Hypothalamus (tissue), 51 donors: ENCODE measurements at regions not wholly inside any gene's neighbourhood (a gene's known extent, or its start where the extent isn't known, plus 50 kb on each side); places are given as distances from the start of the nearest gene placed in this dataset.
A peak's percentile ranks its signal among the peaks of the same experiment; 100 is the strongest.

ENCODE experiments used
- DNase-seq, 51 donors: peaks; one replicate each; lab custom pipeline; 2025; lab: John Stamatoyannopoulos, UW

DNA sequence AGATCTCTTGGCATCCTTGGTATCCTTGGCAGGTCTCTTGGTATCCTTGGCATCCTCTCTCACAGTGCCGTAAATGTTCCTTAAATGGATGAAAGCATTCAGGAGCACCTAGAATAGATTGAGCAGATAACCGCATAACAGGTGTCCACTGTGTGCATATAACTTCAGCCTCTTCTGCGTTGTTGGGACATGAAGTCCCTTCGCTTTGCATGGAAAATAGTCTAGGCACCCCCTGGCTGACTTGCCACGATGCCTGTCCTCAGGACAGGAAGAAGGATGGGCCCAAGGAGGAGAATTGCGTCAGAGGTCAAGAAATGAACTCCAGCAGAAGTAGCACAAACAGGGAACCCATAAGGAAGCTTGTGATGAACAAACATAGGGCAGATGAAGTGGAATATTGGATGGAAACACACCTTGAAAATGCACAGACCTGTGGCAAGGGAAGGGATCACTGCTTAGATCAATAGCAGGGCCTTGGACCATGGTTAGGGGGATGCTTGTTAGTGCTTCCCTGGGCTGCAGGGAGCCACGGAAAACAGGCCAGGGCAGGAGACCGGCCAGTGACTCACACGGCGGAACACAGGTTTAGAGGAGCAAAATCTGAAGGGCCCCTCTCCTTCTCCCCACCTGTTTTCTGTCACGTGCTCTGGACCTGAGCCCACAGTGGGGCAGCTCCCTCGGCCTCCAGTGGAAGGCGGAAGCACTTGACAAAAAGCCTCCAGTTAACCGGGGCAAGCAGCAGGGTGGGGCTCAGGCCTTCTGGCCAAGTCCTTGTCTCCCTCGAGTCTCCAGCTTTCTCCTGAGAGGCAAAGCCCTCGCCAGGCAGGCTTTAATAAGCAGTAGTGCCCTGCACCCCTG lies 99.2 kb upstream of the ASAP2 start:
- DNase-seq, result no peak

DNA sequence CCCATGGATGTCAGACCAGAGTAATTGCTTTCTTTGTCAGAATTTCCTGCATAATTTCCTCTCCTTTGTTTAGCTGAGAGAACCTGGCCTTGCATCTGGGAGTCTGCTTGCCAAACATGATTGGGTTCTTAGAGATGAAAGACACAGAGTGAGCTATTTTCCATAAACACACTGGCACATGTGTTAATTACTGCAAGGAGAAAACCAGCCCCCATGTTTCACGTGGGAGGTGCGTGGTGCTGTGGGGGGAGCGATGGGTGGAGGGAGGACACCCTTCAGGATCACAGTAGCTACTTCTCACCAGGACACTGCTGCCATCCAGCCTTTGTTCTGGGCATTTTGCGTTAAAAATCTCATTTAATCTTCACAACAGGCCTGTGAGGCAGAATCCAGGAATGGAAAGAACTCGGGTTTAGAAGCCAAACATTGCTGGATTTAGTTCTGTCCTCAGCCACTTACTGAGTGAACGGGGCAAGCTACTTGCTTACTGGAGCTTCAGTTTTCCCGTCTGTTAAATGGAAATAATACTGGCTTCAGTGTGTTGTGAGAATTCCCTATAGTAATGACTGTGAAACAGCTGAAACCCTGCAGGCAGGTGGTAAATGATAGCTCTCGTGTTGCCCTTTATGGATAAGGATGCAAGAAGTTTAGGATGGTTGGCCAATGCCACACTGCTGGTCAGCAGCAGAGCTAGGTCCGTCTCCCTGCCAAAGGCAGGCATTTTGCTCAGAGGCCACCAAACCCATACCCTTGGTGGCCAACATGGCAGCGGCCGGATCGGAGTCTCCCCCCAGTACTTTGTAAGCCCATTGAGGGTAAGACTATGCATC lies 100.1 kb upstream of the ASAP2 start:
- DNase-seq, result peak in 1 of 51 donors; percentile 40

GRCh38 chr2:9105601-9106337 lies 100.8 kb upstream of the ASAP2 start:
- no peak for DNase-seq

- no peak for DNase-seq
Observed at GRCh38 chr2:9103663-9104277, 100.3 kb upstream of the MBOAT2 start.

GRCh38 chr2:9102861-9103662 lies 99.6 kb upstream of the MBOAT2 start:
- DNase-seq, result no peak

GRCh38 chr2:9101763-9102425 lies 98.4 kb upstream of the MBOAT2 start:
- no peak for DNase-seq

DNA sequence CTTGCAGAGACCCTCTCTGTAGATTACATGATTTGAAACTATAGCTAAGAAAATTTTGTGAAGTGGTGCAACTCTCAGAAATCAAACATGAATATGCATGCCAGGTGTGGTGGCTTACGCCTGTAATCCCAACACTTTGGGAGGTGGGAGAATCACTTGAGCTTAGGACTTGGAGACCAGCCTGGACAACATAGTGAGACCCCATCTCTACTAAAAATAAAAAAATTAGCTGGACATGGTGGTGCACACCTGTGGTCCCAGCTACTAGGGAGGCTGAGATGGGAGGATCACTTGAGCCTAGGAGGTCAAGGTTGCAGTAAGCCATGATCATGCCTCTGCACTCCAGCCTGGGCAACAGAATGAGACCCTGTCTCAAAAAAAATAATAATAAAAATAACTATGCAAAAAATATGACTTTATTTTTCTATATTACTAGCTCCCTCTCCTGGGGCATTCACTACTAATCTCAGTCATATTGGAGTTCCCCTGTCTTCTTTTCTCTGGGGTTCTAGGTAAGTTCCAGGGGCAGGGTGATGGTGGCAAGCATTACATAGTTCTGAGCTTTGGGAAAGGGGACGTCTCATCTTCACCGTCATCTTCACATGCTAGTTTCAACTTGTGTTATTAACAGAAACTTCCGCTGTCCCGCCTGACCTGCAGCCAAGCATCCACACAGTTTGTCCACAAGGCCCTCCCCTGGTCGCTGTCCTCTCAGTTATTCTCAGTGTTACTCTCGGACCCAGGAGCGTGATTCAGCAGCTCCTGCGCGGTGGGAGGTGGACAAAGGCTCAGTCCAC lies 96.8 kb upstream of the MBOAT2 start:
- DNase-seq, result no peak

- DNase-seq, result no peak
Observed at GRCh38 chr2:9099341-9099751, 95.9 kb upstream of the MBOAT2 start.

DNA sequence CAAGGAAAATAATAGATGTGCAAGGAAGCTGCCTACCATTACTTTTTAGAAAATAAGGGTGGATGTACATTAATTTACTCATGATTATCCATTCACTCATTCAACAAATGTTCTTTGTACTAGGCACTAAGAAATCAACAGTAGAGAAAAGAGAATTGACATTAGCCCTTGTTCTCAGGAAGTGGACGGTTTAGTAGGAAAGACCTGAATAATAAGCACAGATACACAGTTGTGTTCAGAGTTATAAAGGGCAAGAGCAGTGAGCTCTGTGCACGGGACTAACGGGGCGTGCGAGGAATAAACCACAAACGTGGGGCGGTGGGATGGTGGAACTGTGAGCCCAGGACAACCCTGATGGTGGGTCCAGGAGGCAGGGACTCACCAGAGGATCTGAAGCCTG lies 94.4 kb upstream of the MBOAT2 start:
- no peak for DNase-seq

- DNase-seq, result no peak
Observed at GRCh38 chr2:9097239-9097638, 93.8 kb upstream of the MBOAT2 start.

DNA sequence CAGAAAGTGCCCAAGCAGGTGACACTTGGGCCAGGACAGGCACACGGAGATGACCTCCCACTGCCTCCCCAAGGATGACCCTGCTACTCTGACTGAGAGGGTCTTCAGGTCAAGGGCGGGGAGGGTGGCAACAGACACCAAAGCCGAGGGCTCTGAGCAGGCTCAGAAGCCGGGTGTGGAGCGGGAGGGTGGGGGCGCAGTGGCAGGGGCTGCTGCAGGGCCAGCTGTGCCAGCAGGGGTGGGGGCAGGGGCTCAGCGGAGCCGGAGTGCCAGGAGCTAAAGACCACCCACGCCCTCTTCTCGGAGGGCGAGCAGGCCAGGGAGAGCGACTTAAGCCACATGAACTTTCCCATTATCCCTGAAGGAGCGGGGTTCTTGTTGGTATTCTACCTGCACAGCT lies 93.3 kb upstream of the MBOAT2 start:
- DNase-seq, result no peak

- peak in 41 of 51 donors; percentile 8 to 84 (median 55) for DNase-seq
Observed at GRCh38 chr2:9095690-9096089, 92.2 kb upstream of the MBOAT2 start.

- no peak for DNase-seq
Observed at GRCh38 chr2:9095226-9095625, 91.7 kb upstream of the MBOAT2 start.

DNA sequence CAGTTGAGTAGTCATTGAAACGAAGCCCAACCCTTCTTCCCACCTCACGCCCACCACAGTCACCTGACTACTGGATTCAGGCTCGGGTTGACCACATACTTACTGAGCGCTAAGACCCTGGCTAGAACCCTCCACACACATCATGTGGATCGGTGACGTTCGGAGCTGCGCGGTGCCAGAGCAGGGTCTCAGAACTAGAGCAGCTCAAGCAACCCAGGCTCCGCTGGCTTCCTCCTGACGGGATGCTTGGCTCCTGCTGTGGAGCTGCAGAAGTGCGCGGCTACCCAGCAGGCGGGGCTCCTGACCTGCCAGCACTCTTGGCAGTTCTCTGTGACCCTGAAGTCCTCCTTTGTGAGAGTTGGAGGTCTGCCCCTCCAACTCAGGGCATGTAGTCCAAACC lies 90.6 kb upstream of the MBOAT2 start:
- DNase-seq, result peak in 12 of 51 donors; percentile 11 to 55 (median 33)

DNA sequence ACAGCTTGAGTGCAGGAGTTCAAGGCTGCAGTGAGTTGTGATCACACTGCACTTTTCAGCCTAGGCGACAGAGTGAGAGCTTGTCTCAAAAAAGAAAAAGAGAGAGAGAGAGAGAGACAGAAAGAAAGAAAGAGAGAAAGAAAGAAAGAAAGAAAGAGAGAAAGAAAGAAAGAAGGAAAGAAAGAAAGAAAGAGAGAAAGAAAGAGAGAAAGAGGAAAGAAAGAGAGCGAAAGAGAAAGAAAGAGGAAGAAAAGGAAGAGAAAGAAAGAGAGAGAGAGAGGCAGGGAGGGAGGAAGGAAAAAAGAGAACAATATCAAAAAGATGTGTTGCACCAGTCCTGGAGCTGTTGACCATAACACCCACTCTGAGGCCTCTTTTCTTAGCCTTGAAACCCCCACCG lies 89.8 kb upstream of the MBOAT2 start:
- DNase-seq, result no peak

- DNase-seq, result no peak
Observed at GRCh38 chr2:9092383-9093282, 89.1 kb upstream of the MBOAT2 start.

DNA sequence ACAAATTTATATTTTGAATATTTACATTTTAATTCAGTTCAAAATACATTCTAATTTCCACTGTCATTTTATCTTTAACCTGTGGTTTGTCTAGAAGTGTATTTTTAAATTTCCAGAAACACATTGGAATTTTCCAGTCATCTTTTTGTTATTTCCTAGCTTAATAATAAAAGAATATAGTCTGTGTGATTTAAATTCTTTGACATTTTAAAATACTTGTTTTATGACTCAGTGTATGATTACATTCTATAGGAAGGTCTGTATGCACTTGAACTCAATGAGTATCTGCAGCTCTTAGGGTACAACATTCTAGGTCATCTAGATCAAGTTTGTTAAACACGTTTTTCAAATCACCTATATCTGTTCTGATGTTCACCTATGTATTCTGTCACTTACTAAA lies 88.3 kb upstream of the MBOAT2 start:
- DNase-seq, result no peak
